A673 (cell line): ENCODE measurements at regions not wholly inside any gene's neighbourhood (a gene's known extent, or its start where the extent isn't known, plus 50 kb on each side); places are given as distances from the start of the nearest gene placed in this dataset.

Experiments used
- CTCF ChIP-seq: fragments of 300-800, 200-600 bp; sonication (generic); conservative IDR thresholded peaks from 2 replicates; pipeline ENCODE4 v1.5.1; 2017; ENCODE audit warnings: low read depth, mild to moderate bottlenecking, antibody characterized with exemption, low read length, moderate library complexity, mixed read lengths
- EZH2 ChIP-seq: fragments of 200-600 bp; sonication (generic); IDR thresholded peaks from 2 replicates; pipeline ENCODE4 v1.6.1; 2017; ENCODE audit warnings: borderline replicate concordance, low read depth, mild to moderate bottlenecking, mixed read lengths, antibody characterized with exemption, low read length; ENCODE audit not compliant: poor library complexity, severe bottlenecking

- no peak for TF ChIP-seq CTCF
- no peak for TF ChIP-seq EZH2
Measured at GRCh38 chr5:27276119-27276518, 237.7 kb upstream of the CDH9 start.
